Naive thymus-derived CD8-positive, alpha-beta T cell (primary cell): ENCODE measurements at regions not wholly inside any gene's neighbourhood (a gene's known extent, or its start where the extent isn't known, plus 50 kb on each side); places are given as distances from the start of the nearest gene placed in this dataset.
"Not testable (repeated sequence)": the region's sequence is repeated elsewhere in the genome, so short reads cannot be mapped to it uniquely, and the experiment has no call there.

Experiments
- ATAC-seq, 2 donors: fragments of 150-1000 bp; cut with Tn5 transposase in 1 of 2; sonication (Bioruptor Pico), chemical (Tn5 transposase) in 1 of 2; 1 replicate in 1 of 2; 2 replicates in 1 of 2; pipeline ENCODE4 v1.10.0; 2021; ENCODE audit warnings: mild to moderate bottlenecking in 2 of 2, moderate library complexity in 2 of 2
- POLR2A ChIA-PET: fragments of 350-600 bp; sonication (Branson Sonifier 250); formaldehyde crosslinking; loops from one replicate; lab custom pipeline; 2021; ENCODE audit warnings: antibody characterized with exemption; lab: Charles Lee
- DNase-seq, 10 donors: peaks; one replicate each; pipeline versions ENCODE4 v3.0.0 to v3.0.0-alpha.2; 2020 to 2022
- H3K27ac Mint-ChIP-seq, 10 donors: one replicate each; pipeline ENCODE4 v1.8.0; 2020 to 2022; ENCODE audit warnings: mild to moderate bottlenecking in 10 of 10, mixed read lengths in 10 of 10, moderate library complexity in 4 of 10, inconsistent platforms in 1 of 10
- H3K27me3 Mint-ChIP-seq, 5 donors: one replicate each; pipeline ENCODE4 v1.8.0; 2021 to 2022; ENCODE audit warnings: mixed read lengths in 5 of 5
- H3K36me3 Mint-ChIP-seq, 3 donors: one replicate each; pipeline ENCODE4 v1.8.0; 2020 to 2022; ENCODE audit warnings: mixed read lengths in 3 of 3, mild to moderate bottlenecking in 2 of 3, inconsistent platforms in 1 of 3
- H3K4me1 Mint-ChIP-seq, 4 donors: one replicate each; pipeline ENCODE4 v1.8.0; 2021 to 2022; ENCODE audit warnings: mixed read lengths in 4 of 4
- H3K4me3 Mint-ChIP-seq, 10 donors: one replicate each; pipeline ENCODE4 v1.8.0; 2020 to 2022; ENCODE audit warnings: mild to moderate bottlenecking in 10 of 10, mixed read lengths in 10 of 10, moderate library complexity in 6 of 10, inconsistent platforms in 1 of 10
- H3K9me3 Mint-ChIP-seq, 9 donors: one replicate each; pipeline ENCODE4 v1.8.0; 2020 to 2022; ENCODE audit warnings: mixed read lengths in 9 of 9, mild to moderate bottlenecking in 3 of 9, inconsistent platforms in 1 of 9, moderate library complexity in 1 of 9

DNA sequence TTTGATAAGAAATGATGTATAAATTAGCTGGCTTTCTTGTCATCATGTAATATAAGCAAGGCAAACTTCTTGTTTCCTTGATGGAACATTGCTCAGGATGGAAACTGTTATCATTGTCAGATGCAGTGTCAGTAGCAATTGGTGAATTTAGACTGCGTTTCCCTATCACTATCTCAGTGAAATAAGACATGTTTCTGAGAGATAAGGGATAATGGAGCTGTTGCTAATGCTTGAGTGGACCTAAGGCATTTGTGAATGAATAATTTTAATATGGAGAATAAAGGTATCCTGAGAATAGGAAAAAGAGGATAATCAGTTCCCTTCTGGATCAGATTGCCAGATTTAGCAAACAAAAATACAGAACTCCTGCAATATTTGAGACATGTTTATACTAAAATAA lies 160.9 kb downstream of the HLX start:
- H3K9me3 Mint-ChIP-seq, result peaks cover 0 to 6% (median 0%) of the 10 kb centered on the region in 9 donors
- DNase-seq, result no peak
- H3K4me3 Mint-ChIP-seq, result no peak overlapping the region
- H3K27ac Mint-ChIP-seq, result no peak overlapping the region
- no peak for ATAC-seq
- H3K4me1 Mint-ChIP-seq, result no peaks in the 10 kb centered on the region
- POLR2A ChIA-PET, result no interaction called here
- H3K36me3 Mint-ChIP-seq, result no peaks in the 10 kb centered on the region
- peaks cover 0 to 5% (median 4%) of the 10 kb centered on the region in 5 donors for H3K27me3 Mint-ChIP-seq

DNA sequence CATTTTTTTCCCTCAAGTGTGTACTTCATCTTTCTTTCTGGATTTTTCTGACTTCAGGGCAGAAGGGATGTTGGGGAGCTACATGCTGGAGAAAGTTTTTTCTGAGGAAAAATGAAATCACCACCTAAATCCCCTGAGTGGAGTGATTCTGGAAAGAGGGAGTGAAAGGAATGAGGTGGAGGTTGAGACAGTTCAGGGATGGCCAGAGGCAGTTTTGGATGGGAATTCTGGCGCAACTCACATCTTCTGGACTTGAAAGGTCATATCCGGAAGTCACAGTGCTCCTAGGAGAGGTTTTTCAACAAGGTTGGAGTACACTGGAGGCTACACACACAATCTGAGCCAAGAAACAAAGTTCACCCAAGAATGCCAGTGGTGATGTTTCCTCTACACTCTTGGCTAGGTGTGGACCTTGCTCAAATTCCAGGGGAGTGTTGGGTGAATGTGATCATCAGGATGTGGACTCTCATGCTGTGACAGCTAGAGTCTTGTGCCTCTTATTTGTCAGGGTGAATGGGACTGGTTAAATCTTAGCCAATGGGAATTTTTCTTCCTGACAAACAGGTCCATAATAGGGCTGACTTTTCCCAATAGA lies 161.5 kb downstream of the HLX start:
- peaks cover under 1 to 12% (median 5%) of the 10 kb centered on the region in 5 donors for H3K27me3 Mint-ChIP-seq
- DNase-seq (no peak), ATAC-seq (no peak)
- POLR2A ChIA-PET, result no interaction called here
- peaks cover 0 to 6% (median 0%) of the 10 kb centered on the region in 9 donors for H3K9me3 Mint-ChIP-seq
- no peak overlapping the region for H3K27ac Mint-ChIP-seq
- H3K4me1 Mint-ChIP-seq, result peaks cover 0 to 2% (median 0%) of the 10 kb centered on the region in 4 donors
- H3K4me3 Mint-ChIP-seq, result no peak overlapping the region
- H3K36me3 Mint-ChIP-seq, result no peaks in the 10 kb centered on the region

- Mint-ChIP-seq H3K27ac (no peak overlapping the region), H3K4me1 (peaks cover 0 to 26% (median 0%) of the 10 kb centered on the region in 4 donors), H3K36me3 (peaks cover 0 to 15% (median 0%) of the 10 kb centered on the region in 3 donors), H3K27me3 (peaks cover 3 to 33% (median 13%) of the 10 kb centered on the region in 5 donors), H3K4me3 (no peak overlapping the region), H3K9me3 (peaks cover 0 to 15% (median 8%) of the 10 kb centered on the region in 9 donors)
- POLR2A ChIA-PET, result no interaction called here
- no peak for DNase-seq
- no peak for ATAC-seq
These were observed 165.3 kb downstream of the HLX start for GRCh38 chr1:221044538-221044937.

DNA sequence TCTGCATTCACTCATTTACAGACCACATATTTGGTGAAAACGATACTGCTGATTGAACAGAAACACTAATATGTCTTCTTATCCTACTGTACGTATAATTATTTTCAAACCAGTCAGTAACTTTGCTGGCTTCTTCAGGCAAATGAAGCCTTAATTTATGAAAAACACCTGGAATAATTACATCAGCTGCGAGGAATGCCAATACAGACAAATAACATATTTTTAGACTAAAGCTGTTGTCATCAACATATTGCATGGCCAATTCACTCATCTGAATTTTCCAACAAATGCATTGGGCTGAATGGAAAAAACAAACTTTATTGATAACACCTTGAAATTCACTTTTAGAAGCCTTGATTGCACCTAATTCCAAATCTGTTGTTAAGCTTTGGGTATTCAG lies 165.9 kb downstream of the HLX start:
- Mint-ChIP-seq H3K36me3 (peaks cover 0 to 21% (median 0%) of the 10 kb centered on the region in 3 donors), H3K27me3 (peaks cover 3 to 37% (median 13%) of the 10 kb centered on the region in 5 donors), H3K4me3 (no peak overlapping the region), H3K4me1 (peaks cover 0 to 26% (median 0%) of the 10 kb centered on the region in 4 donors), H3K9me3 (peaks cover 0 to 21% (median 11%) of the 10 kb centered on the region in 9 donors), H3K27ac (no peak overlapping the region)
- DNase-seq (no peak), ATAC-seq (no peak)
- POLR2A ChIA-PET, result no interaction called here

DNA sequence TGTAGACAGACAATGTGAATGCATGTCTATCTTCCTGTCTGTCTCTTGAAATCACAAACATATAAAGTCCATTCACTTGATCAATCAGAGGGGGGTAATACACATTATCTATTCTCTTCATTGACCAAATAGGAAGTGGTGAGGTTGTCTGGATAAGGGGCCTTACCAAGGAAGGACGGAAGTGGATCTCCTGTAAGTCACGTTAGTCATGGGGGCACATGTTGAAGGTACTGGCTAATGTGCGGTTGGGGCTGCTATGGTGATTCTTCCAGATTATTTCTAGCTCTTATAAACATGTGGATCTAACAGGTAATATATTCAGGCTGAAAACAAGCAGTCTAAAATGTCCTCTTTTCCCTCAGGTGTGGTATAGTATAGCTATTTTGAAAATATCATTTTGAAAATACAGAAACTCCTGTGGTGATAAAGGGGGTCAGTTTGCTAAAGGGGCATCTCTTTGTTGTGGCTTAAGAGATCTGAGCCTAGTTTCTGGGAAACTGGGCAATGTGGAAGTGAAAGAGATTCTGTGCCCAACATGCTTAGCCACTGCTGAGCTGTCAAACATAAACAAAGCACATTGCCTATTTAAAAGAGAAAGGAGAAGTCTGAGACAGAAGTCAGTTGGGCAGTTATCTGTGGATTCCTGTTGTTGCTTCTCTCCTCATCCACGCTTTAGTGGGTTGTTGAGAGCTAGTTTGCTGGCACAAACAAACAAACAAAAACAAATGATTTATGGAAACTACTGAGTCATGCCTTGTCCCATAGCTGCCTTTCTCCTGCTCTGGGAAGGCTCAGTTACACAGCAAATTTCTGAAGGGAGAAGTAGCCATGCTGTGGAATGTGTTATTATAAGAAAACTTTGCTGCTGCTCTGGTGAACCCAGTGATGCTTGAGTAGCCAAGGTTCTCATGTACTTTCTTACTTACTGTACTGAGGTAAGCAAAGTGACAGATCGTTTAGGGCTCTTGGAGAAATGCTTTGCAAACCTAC lies 166.9 kb downstream of the HLX start:
- H3K36me3 Mint-ChIP-seq, result peaks cover 0 to 21% (median 0%) of the 10 kb centered on the region in 3 donors
- peak overlapping the region in 1 of 10 donors; percentile 52 for H3K4me3 Mint-ChIP-seq
- peaks cover 2 to 27% (median 15%) of the 10 kb centered on the region in 9 donors for H3K9me3 Mint-ChIP-seq
- peak overlapping the region in 1 of 10 donors; percentile 45 for H3K27ac Mint-ChIP-seq
- ATAC-seq, result peak in 1 of 2 donors; percentile 56
- peaks cover 0 to 28% (median 0%) of the 10 kb centered on the region in 4 donors for H3K4me1 Mint-ChIP-seq
- POLR2A ChIA-PET, result no interaction called here
- no peak for DNase-seq
- H3K27me3 Mint-ChIP-seq, result peaks cover 3 to 42% (median 13%) of the 10 kb centered on the region in 5 donors

DNA sequence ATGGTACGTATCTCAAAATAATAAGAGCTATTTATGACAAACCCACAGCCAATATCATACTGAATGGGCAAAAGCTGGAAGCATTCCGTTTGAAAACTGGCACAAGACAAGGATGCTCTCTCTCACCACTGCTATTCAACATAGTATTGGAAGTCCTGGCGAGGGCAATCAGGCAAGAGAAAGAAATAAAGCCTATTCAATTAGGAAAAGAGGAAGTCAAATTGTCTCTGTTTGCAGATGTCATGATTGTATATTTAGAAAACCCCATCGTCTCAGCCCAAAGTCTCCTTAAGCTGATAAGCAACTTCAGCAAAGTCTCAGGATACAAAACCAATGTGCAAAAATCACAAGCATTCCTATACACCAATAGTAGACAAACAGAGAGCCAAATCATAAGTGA lies 172.1 kb downstream of the HLX start:
- H3K4me1 Mint-ChIP-seq, result peaks cover 0 to 25% (median 0%) of the 10 kb centered on the region in 4 donors
- peaks cover 6 to 41% (median 17%) of the 10 kb centered on the region in 9 donors for H3K9me3 Mint-ChIP-seq
- peaks cover 0 to 27% (median 6%) of the 10 kb centered on the region in 5 donors for H3K27me3 Mint-ChIP-seq
- peaks cover 0 to 21% (median 0%) of the 10 kb centered on the region in 3 donors for H3K36me3 Mint-ChIP-seq
- DNase-seq, ATAC-seq, H3K27ac Mint-ChIP-seq, POLR2A ChIA-PET: not testable (repeated sequence)
- peak overlapping the region in 1 of 10 donors; percentile 3 for H3K4me3 Mint-ChIP-seq

- ATAC-seq (no peak), DNase-seq (no peak)
- peaks cover 0 to 8% (median 0%) of the 10 kb centered on the region in 4 donors for H3K4me1 Mint-ChIP-seq
- H3K4me3 Mint-ChIP-seq, result no peak overlapping the region
- POLR2A ChIA-PET, result no interaction called here
- H3K36me3 Mint-ChIP-seq, result peaks cover 0 to 12% (median 0%) of the 10 kb centered on the region in 3 donors
- H3K27ac Mint-ChIP-seq, result no peak overlapping the region
- H3K27me3 Mint-ChIP-seq, result peaks cover 0 to 19% (median 3%) of the 10 kb centered on the region in 5 donors
- H3K9me3 Mint-ChIP-seq, result peaks cover 6 to 36% (median 15%) of the 10 kb centered on the region in 9 donors
These were observed 174.6 kb downstream of the HLX start for GRCh38 chr1:221053889-221054288.

GRCh38 chr1:221059506-221059905 lies 180.3 kb downstream of the HLX start:
- Mint-ChIP-seq H3K4me1 (no peaks in the 10 kb centered on the region), H3K4me3 (no peak overlapping the region), H3K27ac (no peak overlapping the region), H3K36me3 (no peaks in the 10 kb centered on the region), H3K9me3 (peaks cover 0 to 6% (median 0%) of the 10 kb centered on the region in 9 donors), H3K27me3 (peaks cover 0 to 11% (median 2%) of the 10 kb centered on the region in 5 donors)
- DNase-seq (no peak), ATAC-seq (no peak)
- POLR2A ChIA-PET, result no interaction called here

- no peak for ATAC-seq
- POLR2A ChIA-PET, result no interaction called here
- H3K27me3 Mint-ChIP-seq, result peaks cover 2 to 10% (median 6%) of the 10 kb centered on the region in 5 donors
- H3K4me1 Mint-ChIP-seq, result peaks cover 0 to 13% (median 0%) of the 10 kb centered on the region in 4 donors
- DNase-seq, result no peak
- H3K36me3 Mint-ChIP-seq, result no peaks in the 10 kb centered on the region
- peaks cover 0 to 7% (median 0%) of the 10 kb centered on the region in 9 donors for H3K9me3 Mint-ChIP-seq
- no peak overlapping the region for H3K4me3 Mint-ChIP-seq
- no peak overlapping the region for H3K27ac Mint-ChIP-seq
These were observed 184.4 kb downstream of the HLX start for GRCh38 chr1:221063651-221064050.

GRCh38 chr1:221066351-221067001 lies 187.2 kb downstream of the HLX start:
- no peak overlapping the region for H3K4me3 Mint-ChIP-seq
- H3K9me3 Mint-ChIP-seq, result peaks cover 0 to 7% (median 0%) of the 10 kb centered on the region in 9 donors
- POLR2A ChIA-PET, result no interaction called here
- H3K27me3 Mint-ChIP-seq, result peaks cover 2 to 10% (median 6%) of the 10 kb centered on the region in 5 donors
- no peaks in the 10 kb centered on the region for H3K36me3 Mint-ChIP-seq
- no peak for ATAC-seq
- H3K4me1 Mint-ChIP-seq, result peaks cover 0 to 35% (median 0%) of the 10 kb centered on the region in 4 donors
- DNase-seq, result no peak
- no peak overlapping the region for H3K27ac Mint-ChIP-seq

- no peak for ATAC-seq
- Mint-ChIP-seq H3K9me3 (peaks cover 0 to 7% (median 0%) of the 10 kb centered on the region in 9 donors), H3K27ac (no peak overlapping the region), H3K36me3 (no peaks in the 10 kb centered on the region), H3K4me1 (peaks cover 0 to 45% (median 0%) of the 10 kb centered on the region in 4 donors), H3K4me3 (no peak overlapping the region), H3K27me3 (peaks cover 0 to 8% (median 6%) of the 10 kb centered on the region in 5 donors)
- no peak for DNase-seq
- POLR2A ChIA-PET, result no interaction called here
These were observed 188.5 kb downstream of the HLX start for GRCh38 chr1:221067721-221068120.
